ENCODE measurements at regions not wholly inside any gene's neighbourhood (a gene's known extent, or its start where the extent isn't known, plus 50 kb on each side); places are given as distances from the start of the nearest gene placed in this dataset.
"Not testable (repeated sequence)": the region's sequence is repeated elsewhere in the genome, so short reads cannot be mapped to it uniquely, and the experiment has no call there.

DNA sequence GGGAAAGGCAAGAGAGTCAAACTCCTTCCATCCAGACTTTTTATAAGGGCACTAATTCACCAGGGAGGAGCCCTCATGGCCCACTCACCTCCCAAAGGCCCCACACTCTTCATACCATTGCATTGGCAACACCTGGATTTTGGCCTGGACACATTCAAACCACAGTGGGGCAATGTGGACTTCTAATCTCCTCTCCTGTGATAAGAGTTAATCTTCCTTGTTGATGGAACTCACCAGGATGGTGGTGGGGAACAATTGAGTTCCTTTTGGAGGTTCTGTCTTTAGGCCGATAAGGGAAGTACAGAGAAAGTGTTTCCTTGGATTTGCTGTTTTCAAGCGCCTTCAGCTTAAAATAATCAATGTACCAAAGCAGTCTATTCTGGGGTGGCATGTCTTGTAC lies 268.7 kb downstream of the CD83 start:
- WGBS, 5 donors, result 93 to 97% (median 95%) methylated on average over 2 of the region's 2 CpGs
- intact Hi-C loops (cut with DNase I; ENCODE audit: low total_unique reads), result no loop called here
- Histone ChIP-seq H3K27ac (no peak overlapping the region), H3K36me3 (no peaks in the 10 kb centered on the region), H3K4me1 (peaks cover 0 to 10% (median 4%) of the 10 kb centered on the region in 4 donors), H3K9me3 (no peaks in the 10 kb centered on the region), H3K27me3 (no peaks in the 10 kb centered on the region), H3K4me3 (no peak overlapping the region)
- no peak for TF ChIP-seq EP300 (IDR thresholded peaks at IDR 0.05)
- TF ChIP-seq POLR2A (IDR thresholded peaks at IDR 0.05), result no peak
- DNase-seq, result no peak

- 76 to 87% (median 82%) methylated on average over 4 of the region's 4 CpGs for WGBS, 5 donors
- no peak overlapping the region for H3K4me3 ChIP-seq
- no peak for DNase-seq
- no peak overlapping the region for H3K27ac ChIP-seq
- TF ChIP-seq POLR2AphosphoS5 (IDR thresholded peaks at IDR 0.05), result no peak
- TF ChIP-seq, protein P1, sequence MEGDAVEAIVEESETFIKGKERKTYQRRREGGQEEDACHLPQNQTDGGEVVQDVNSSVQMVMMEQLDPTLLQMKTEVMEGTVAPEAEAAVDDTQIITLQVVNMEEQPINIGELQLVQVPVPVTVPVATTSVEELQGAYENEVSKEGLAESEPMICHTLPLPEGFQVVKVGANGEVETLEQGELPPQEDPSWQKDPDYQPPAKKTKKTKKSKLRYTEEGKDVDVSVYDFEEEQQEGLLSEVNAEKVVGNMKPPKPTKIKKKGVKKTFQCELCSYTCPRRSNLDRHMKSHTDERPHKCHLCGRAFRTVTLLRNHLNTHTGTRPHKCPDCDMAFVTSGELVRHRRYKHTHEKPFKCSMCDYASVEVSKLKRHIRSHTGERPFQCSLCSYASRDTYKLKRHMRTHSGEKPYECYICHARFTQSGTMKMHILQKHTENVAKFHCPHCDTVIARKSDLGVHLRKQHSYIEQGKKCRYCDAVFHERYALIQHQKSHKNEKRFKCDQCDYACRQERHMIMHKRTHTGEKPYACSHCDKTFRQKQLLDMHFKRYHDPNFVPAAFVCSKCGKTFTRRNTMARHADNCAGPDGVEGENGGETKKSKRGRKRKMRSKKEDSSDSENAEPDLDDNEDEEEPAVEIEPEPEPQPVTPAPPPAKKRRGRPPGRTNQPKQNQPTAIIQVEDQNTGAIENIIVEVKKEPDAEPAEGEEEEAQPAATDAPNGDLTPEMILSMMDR (IDR thresholded peaks at IDR 0.05), result no peak
- TF ChIP-seq EP300 (IDR thresholded peaks at IDR 0.05), result no peak
- TF ChIP-seq POLR2A (IDR thresholded peaks at IDR 0.05), result no peak
- H3K9me3 ChIP-seq, result no peaks in the 10 kb centered on the region
- intact Hi-C loops (cut with DNase I; ENCODE audit: low total_unique reads), result no loop called here
- peaks cover 0 to 10% (median 3%) of the 10 kb centered on the region in 4 donors for H3K4me1 ChIP-seq
- no peaks in the 10 kb centered on the region for H3K27me3 ChIP-seq
- no peaks in the 10 kb centered on the region for H3K36me3 ChIP-seq
These were observed 269.1 kb downstream of the CD83 start for GRCh38 chr6:14386668-14387067.

DNA sequence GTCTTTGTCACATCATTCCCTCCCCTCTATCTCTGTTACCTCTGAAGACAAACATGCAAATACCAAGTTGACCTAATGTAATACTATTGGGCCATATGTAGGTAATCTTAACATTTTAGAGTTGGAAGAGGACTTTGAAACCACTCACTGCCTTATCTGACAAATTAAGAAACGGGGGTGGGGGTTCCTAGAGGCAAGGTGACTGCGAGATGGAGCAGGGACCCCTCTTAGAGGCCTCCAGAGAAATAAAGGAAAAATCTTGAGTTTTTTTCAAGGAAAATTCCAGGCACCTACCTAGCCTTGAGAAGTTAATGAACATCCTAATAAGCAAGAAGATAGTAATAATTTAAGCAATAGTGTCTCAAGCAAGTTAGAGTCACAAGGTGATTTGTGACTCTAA lies 270.8 kb downstream of the CD83 start:
- intact Hi-C loops (cut with DNase I; ENCODE audit: low total_unique reads), result no loop called here
- H3K36me3 ChIP-seq, result no peaks in the 10 kb centered on the region
- no peak for TF ChIP-seq EP300 (IDR thresholded peaks at IDR 0.05)
- no peak for TF ChIP-seq POLR2A (IDR thresholded peaks at IDR 0.05)
- TF ChIP-seq, protein P1 (IDR thresholded peaks at IDR 0.05), result no peak
- TF ChIP-seq POLR2AphosphoS5 (IDR thresholded peaks at IDR 0.05), result no peak
- H3K9me3 ChIP-seq, result no peaks in the 10 kb centered on the region
- no peak for DNase-seq
- 55 to 82% (median 68%) methylated on average over 2 of the region's 2 CpGs for WGBS, 5 donors
- H3K27ac ChIP-seq, result no peak overlapping the region
- H3K4me3 ChIP-seq, result no peak overlapping the region
- peaks cover 0 to 10% (median 3%) of the 10 kb centered on the region in 4 donors for H3K4me1 ChIP-seq
- no peaks in the 10 kb centered on the region for H3K27me3 ChIP-seq

- H3K9me3 ChIP-seq; H3K4me3 ChIP-seq; H3K27ac ChIP-seq; H3K27me3 ChIP-seq; H3K4me1 ChIP-seq; intact Hi-C loops (cut with DNase I; ENCODE audit: low total_unique reads); DNase-seq; H3K36me3 ChIP-seq: not testable (repeated sequence)
- 81 to 100% (median 87%) methylated on average over 2 of the region's 2 CpGs for WGBS, 5 donors
These were observed 272.2 kb downstream of the CD83 start for GRCh38 chr6:14389776-14390175.

GRCh38 chr6:14390805-14391204 lies 273.2 kb downstream of the CD83 start:
- WGBS, 5 donors, result 80 to 95% (median 89%) methylated on average over 2 of the region's 2 CpGs
- H3K9me3 ChIP-seq, result no peaks in the 10 kb centered on the region

More at GRCh38 chr6:14390805-14391204, 273.2 kb downstream of the CD83 start:
- no peak for TF ChIP-seq POLR2AphosphoS5 (IDR thresholded peaks at IDR 0.05)
- TF ChIP-seq POLR2A (IDR thresholded peaks at IDR 0.05), result no peak
- no peak for TF ChIP-seq EP300 (IDR thresholded peaks at IDR 0.05)
- TF ChIP-seq, protein P1 (IDR thresholded peaks at IDR 0.05), result no peak
- no peaks in the 10 kb centered on the region for H3K4me1 ChIP-seq
- DNase-seq, result no peak
- intact Hi-C loops (cut with DNase I; ENCODE audit: low total_unique reads), result no loop called here
- no peaks in the 10 kb centered on the region for H3K36me3 ChIP-seq
- H3K27ac ChIP-seq, result no peak overlapping the region
- H3K27me3 ChIP-seq, result no peaks in the 10 kb centered on the region
- H3K4me3 ChIP-seq, result no peak overlapping the region
